ENCODE measurements at regions not wholly inside any gene's neighbourhood (a gene's known extent, or its start where the extent isn't known, plus 50 kb on each side); places are given as distances from the start of the nearest gene placed in this dataset.

DNA sequence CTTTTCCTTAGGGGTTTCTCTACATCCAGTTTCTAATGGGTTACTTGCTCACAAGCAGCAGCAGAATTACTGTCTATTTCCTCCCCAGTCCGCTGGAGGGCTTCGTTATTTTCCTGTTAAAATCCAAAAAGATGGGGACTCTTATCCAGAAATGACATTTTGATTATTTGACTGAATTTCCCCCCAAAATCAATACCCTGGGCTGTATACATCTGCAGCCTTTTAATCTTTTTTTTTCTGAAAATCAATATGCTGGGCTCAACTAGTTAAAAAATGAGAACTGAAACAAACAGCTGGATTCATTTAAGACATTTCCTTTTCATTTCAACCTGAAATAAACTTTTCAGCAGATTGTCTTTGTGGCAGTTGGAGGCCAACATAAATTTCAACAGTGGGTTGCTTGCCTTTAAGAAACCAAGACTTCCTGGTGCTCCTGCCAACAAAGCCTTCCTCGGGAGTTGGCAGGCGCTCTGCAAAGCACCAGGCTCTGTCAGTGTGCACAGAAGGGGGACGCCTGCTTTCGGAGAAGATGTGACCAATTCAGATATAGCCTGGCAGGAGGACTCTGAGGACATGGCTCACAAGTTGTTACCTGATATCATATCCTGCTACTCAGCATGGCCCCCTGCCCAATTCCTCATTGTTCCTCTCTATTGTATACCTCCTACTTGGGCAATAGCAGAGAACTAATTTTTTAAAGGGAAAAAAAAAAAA, 204.7 kb upstream of the ARG1 start:
- WGBS, 2 donors = 21 to 45% methylated on average over 6 of the region's 6 CpGs
- Histone ChIP-seq H3K27ac (no peak overlapping the region), H3K27me3 (no peaks in the 10 kb centered on the region), H3K4me1 (no peaks in the 10 kb centered on the region), H3K9me3 (no peaks in the 10 kb centered on the region), H3K36me3 (ENCODE audit: low read depth, missing control alignments) (no peaks in the 10 kb centered on the region), H3K4me3 (no peak overlapping the region)
- peak; percentile 50 for DNase-seq
- no peak for TF ChIP-seq POLR2A (IDR thresholded peaks at IDR 0.05)
- TF ChIP-seq, protein P1, sequence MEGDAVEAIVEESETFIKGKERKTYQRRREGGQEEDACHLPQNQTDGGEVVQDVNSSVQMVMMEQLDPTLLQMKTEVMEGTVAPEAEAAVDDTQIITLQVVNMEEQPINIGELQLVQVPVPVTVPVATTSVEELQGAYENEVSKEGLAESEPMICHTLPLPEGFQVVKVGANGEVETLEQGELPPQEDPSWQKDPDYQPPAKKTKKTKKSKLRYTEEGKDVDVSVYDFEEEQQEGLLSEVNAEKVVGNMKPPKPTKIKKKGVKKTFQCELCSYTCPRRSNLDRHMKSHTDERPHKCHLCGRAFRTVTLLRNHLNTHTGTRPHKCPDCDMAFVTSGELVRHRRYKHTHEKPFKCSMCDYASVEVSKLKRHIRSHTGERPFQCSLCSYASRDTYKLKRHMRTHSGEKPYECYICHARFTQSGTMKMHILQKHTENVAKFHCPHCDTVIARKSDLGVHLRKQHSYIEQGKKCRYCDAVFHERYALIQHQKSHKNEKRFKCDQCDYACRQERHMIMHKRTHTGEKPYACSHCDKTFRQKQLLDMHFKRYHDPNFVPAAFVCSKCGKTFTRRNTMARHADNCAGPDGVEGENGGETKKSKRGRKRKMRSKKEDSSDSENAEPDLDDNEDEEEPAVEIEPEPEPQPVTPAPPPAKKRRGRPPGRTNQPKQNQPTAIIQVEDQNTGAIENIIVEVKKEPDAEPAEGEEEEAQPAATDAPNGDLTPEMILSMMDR (IDR thresholded peaks at IDR 0.05) = no peak
- intact Hi-C loops (cut with DNase I; ENCODE audit: low total_unique reads) = no loop called here

DNA sequence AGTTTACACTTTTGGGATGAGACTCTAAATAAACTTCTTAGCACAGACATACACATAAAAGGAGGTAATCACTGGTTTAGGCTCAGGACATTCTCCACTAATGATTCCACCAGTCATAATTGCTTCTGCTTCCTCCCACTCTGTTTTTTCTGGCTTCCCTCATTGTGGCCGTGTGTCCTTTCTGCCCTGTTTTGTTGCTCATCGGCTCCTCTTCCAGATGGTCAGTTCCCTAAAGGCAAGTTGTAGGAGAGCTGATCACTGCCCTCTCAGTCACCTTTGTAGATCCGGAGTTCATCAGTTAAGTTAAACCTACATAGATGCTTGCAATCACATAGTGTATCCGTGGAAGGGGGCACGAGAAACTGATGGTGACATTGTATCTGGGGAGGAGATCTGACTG, 200.5 kb upstream of the ARG1 start:
- Histone ChIP-seq H3K4me3 (no peak overlapping the region), H3K9me3 (no peaks in the 10 kb centered on the region), H3K27me3 (no peaks in the 10 kb centered on the region), H3K27ac (no peak overlapping the region), H3K36me3 (ENCODE audit: low read depth, missing control alignments) (no peaks in the 10 kb centered on the region), H3K4me1 (no peaks in the 10 kb centered on the region)
- TF ChIP-seq POLR2A (IDR thresholded peaks at IDR 0.05) = no peak
- TF ChIP-seq, protein P1 (IDR thresholded peaks at IDR 0.05) = no peak
- WGBS, 2 donors = 66 to 75% methylated on average over 5 of the region's 5 CpGs
- no peak for DNase-seq
- intact Hi-C loops (cut with DNase I; ENCODE audit: low total_unique reads) = no loop called here

DNA sequence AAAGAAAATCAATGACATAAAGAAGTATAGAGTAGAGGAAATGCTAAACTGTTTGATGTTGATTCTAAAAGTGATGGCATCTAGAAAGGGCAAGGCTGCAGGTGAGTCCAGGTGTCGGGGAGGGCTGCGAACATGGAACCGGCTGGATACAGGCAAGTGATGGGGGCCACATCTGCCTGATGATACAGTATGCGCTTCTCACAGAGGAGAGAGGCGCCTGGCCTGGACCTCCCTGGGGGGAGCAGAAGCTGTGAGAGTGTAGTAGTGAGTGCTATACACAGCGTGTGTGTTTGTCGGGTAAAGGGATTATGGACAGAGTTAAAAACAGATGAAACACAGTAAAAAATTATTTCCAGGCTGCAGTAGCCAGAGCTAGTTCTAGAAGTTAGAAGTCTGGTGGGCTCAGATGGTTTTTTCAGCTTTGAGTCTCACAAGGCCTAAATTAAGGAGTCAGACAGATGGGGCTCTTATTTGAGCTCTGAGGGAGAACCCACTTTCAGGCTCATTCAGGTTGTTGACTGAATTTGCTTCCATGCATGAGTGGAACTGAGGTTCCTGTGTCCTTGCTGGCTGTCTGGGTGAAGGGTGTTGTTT, 195.8 kb upstream of the ARG1 start:
- H3K4me3 ChIP-seq = no peak overlapping the region
- no peaks in the 10 kb centered on the region for H3K36me3 ChIP-seq (ENCODE audit: low read depth, missing control alignments)
- H3K4me1 ChIP-seq = no peaks in the 10 kb centered on the region
- TF ChIP-seq, protein P1 (IDR thresholded peaks at IDR 0.05) = no peak
- no peak for TF ChIP-seq POLR2A (IDR thresholded peaks at IDR 0.05)
- WGBS, 2 donors = 92 to 95% methylated on average over 7 of the region's 7 CpGs
- no peaks in the 10 kb centered on the region for H3K27me3 ChIP-seq
- H3K27ac ChIP-seq = no peak overlapping the region
- intact Hi-C loops (cut with DNase I; ENCODE audit: low total_unique reads) = no loop called here
- DNase-seq = no peak
- no peaks in the 10 kb centered on the region for H3K9me3 ChIP-seq

DNA sequence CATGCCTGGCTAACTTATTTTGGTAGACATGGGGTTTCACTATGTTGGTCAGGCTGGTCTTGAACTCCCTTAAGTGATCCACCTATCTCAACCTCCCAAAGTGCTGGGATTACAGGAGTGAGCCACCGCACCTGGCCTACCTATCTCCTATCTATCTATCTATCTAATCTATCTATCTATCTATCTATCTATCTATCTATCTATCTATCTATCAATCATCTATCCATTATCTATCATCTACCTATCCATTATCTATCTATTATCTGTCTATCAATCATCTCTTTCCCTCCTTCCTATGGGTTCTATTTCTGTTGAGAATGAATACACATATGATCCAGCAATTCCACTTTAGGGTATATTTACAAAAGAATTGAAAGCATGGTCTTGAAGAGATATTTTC, 194.2 kb upstream of the ARG1 start:
- Histone ChIP-seq H3K27ac (no peak overlapping the region), H3K27me3 (no peaks in the 10 kb centered on the region), H3K4me1 (no peaks in the 10 kb centered on the region), H3K9me3 (no peaks in the 10 kb centered on the region), H3K4me3 (no peak overlapping the region), H3K36me3 (ENCODE audit: low read depth, missing control alignments) (no peaks in the 10 kb centered on the region)
- intact Hi-C loops (cut with DNase I; ENCODE audit: low total_unique reads) = no loop called here
- 100% methylated on average over 1 of the region's 1 CpG for WGBS, 2 donors
- TF ChIP-seq, protein P1 (IDR thresholded peaks at IDR 0.05) = no peak
- no peak for TF ChIP-seq POLR2A (IDR thresholded peaks at IDR 0.05)
- no peak for DNase-seq

DNA sequence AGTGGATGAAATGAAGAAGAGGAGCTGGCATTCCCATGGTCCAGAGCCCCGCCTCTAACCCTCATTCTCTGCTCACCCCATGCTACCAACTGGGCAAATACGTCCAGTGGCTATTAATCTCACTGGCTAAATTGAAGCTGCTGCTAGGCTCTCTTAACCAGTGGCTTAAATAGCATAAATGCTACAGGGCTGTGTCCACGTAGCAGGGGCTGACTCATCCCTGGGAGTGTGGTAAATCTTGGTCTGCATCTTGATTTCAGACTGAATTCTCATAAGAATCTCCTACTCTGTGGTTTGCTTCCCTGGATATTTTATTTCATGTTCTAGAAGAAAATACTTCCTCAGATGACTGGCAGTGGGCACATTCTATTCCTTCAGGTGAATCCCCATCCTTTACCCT, 193.1 kb upstream of the ARG1 start:
- Histone ChIP-seq H3K36me3 (ENCODE audit: low read depth, missing control alignments) (no peaks in the 10 kb centered on the region), H3K9me3 (no peaks in the 10 kb centered on the region), H3K27ac (no peak overlapping the region), H3K27me3 (no peaks in the 10 kb centered on the region), H3K4me3 (no peak overlapping the region), H3K4me1 (no peaks in the 10 kb centered on the region)
- WGBS, 2 donors = 90 to 93% methylated on average over 3 of the region's 3 CpGs
- DNase-seq = no peak
- intact Hi-C loops (cut with DNase I; ENCODE audit: low total_unique reads) = no loop called here
- TF ChIP-seq POLR2A (IDR thresholded peaks at IDR 0.05) = no peak
- TF ChIP-seq, protein P1 (IDR thresholded peaks at IDR 0.05) = no peak
